Activated T-helper 1 cell treated with anti-CD3 and anti-CD28 coated beads, Interleukin-12 subunit alpha, Interleukin-12 subunit beta, Interleukin-2, Interleukin-4 antibody, amounts not matched to agents 30 ng/mL and 10 ng/mL and 1 ng/mL, durations not matched to agents 14 hours and 24 hours and 36 hours (primary cell): ENCODE measurements at regions not wholly inside any gene's neighbourhood (a gene's known extent, or its start where the extent isn't known, plus 50 kb on each side); places are given as distances from the start of the nearest gene placed in this dataset.
"Not testable (repeated sequence)": the region's sequence is repeated elsewhere in the genome, so short reads cannot be mapped to it uniquely, and the experiment has no call there.

ENCODE experiments used
- DNase-seq: peaks from one replicate; pipeline ENCODE4 v3.0.0; 2021; ENCODE audit warnings: low spot score
- H3K27ac Mint-ChIP-seq: one replicate; pipeline ENCODE4 v1.8.0; 2021; ENCODE audit warnings: mild to moderate bottlenecking, mixed read lengths
- H3K27me3 Mint-ChIP-seq: one replicate; pipeline ENCODE4 v1.8.0; 2022; ENCODE audit warnings: mild to moderate bottlenecking, moderate library complexity, mixed read lengths; ENCODE audit not compliant: insufficient read depth
- H3K36me3 Mint-ChIP-seq: one replicate; pipeline ENCODE4 v1.8.0; 2021; ENCODE audit warnings: low read depth, mixed read lengths
- H3K4me1 Mint-ChIP-seq: one replicate; pipeline ENCODE4 v1.8.0; 2021; ENCODE audit warnings: low read depth, mixed read lengths
- H3K4me3 Mint-ChIP-seq: one replicate; pipeline ENCODE4 v1.8.0; 2021; ENCODE audit warnings: mild to moderate bottlenecking, moderate library complexity, mixed read lengths
- H3K9me3 Mint-ChIP-seq: one replicate; pipeline ENCODE4 v1.8.0; 2021; ENCODE audit warnings: mixed read lengths
- intact Hi-C: fragments of 100-400 bp; cut with micrococcal nuclease; formaldehyde crosslinking; loops from one replicate; pipeline ENCODE4 v1.15.1; 2024

GRCh38 chr2:125983364-125983763 is 672.6 kb upstream of the GYPC start:
- H3K36me3 Mint-ChIP-seq: no peaks in the 10 kb centered on the region
- peaks cover 3% of the 10 kb centered on the region for H3K9me3 Mint-ChIP-seq
- H3K27me3 Mint-ChIP-seq: no peaks in the 10 kb centered on the region
- DNase-seq: no peak
- intact Hi-C loops: no loop called here
- no peak overlapping the region for H3K4me3 Mint-ChIP-seq
- no peak overlapping the region for H3K27ac Mint-ChIP-seq
- no peaks in the 10 kb centered on the region for H3K4me1 Mint-ChIP-seq

DNA sequence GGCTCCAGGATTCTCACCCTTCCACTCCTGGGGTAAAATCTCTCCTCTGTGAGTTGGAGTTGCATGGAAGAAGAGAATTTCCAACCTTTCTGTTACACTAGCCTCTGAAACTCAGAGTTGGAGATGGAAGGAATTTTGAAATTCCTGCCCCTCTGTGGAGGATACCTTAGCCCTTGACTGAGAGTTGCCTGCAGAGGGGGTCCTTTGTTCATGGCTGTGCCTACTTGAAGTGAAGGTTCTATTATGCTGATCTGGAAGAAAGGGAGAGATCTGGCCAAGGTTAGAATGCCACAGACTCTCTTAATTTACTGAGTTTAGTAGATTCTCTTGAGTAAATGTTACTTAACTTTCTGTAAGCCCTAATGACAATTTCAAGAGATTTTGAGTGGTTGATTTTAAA is 626.6 kb upstream of the GYPC start:
- no peak overlapping the region for H3K4me3 Mint-ChIP-seq
- no peak for DNase-seq

GRCh38 chr2:126038861-126039260 is 617.1 kb upstream of the GYPC start:
- Mint-ChIP-seq H3K4me1 (no peaks in the 10 kb centered on the region), H3K36me3 (no peaks in the 10 kb centered on the region), H3K4me3 (no peak overlapping the region), H3K9me3 (no peaks in the 10 kb centered on the region), H3K27me3 (no peaks in the 10 kb centered on the region), H3K27ac (no peak overlapping the region)
- no peak for DNase-seq
- intact Hi-C loops: no loop called here

More for the DNA sequence above, 626.6 kb upstream of the GYPC start:
- Mint-ChIP-seq H3K9me3 (peaks cover 4% of the 10 kb centered on the region), H3K27me3 (no peaks in the 10 kb centered on the region), H3K27ac (no peak overlapping the region), H3K4me1 (no peaks in the 10 kb centered on the region), H3K36me3 (no peaks in the 10 kb centered on the region)
- intact Hi-C loops: no loop called here

- H3K4me3 Mint-ChIP-seq: no peak overlapping the region
- intact Hi-C loops: no loop called here
- H3K4me1 Mint-ChIP-seq: no peaks in the 10 kb centered on the region
- no peaks in the 10 kb centered on the region for H3K27me3 Mint-ChIP-seq
- no peak for DNase-seq
- no peaks in the 10 kb centered on the region for H3K9me3 Mint-ChIP-seq
- no peak overlapping the region for H3K27ac Mint-ChIP-seq
- H3K36me3 Mint-ChIP-seq: no peaks in the 10 kb centered on the region
Measured at GRCh38 chr2:126041391-126042047, 614.4 kb upstream of the GYPC start.

GRCh38 chr2:126042089-126042488 is 613.9 kb upstream of the GYPC start:
- Mint-ChIP-seq H3K9me3 (no peaks in the 10 kb centered on the region), H3K27me3 (no peaks in the 10 kb centered on the region), H3K4me3 (no peak overlapping the region), H3K4me1 (no peaks in the 10 kb centered on the region), H3K27ac (no peak overlapping the region), H3K36me3 (no peaks in the 10 kb centered on the region)
- intact Hi-C loops: no loop called here
- DNase-seq: no peak

GRCh38 chr2:126048719-126049118 is 607.2 kb upstream of the GYPC start:
- H3K36me3 Mint-ChIP-seq: no peaks in the 10 kb centered on the region
- peaks cover 10% of the 10 kb centered on the region for H3K9me3 Mint-ChIP-seq
- DNase-seq: no peak
- no peak overlapping the region for H3K27ac Mint-ChIP-seq
- intact Hi-C loops: no loop called here
- H3K27me3 Mint-ChIP-seq: no peaks in the 10 kb centered on the region
- H3K4me1 Mint-ChIP-seq: no peaks in the 10 kb centered on the region
- H3K4me3 Mint-ChIP-seq: no peak overlapping the region

GRCh38 chr2:126049461-126049860 is 606.5 kb upstream of the GYPC start:
- Mint-ChIP-seq H3K27ac (no peak overlapping the region), H3K4me1 (no peaks in the 10 kb centered on the region), H3K9me3 (peaks cover 12% of the 10 kb centered on the region), H3K4me3 (no peak overlapping the region), H3K36me3 (no peaks in the 10 kb centered on the region), H3K27me3 (no peaks in the 10 kb centered on the region)
- no peak for DNase-seq
- intact Hi-C loops: no loop called here

DNA sequence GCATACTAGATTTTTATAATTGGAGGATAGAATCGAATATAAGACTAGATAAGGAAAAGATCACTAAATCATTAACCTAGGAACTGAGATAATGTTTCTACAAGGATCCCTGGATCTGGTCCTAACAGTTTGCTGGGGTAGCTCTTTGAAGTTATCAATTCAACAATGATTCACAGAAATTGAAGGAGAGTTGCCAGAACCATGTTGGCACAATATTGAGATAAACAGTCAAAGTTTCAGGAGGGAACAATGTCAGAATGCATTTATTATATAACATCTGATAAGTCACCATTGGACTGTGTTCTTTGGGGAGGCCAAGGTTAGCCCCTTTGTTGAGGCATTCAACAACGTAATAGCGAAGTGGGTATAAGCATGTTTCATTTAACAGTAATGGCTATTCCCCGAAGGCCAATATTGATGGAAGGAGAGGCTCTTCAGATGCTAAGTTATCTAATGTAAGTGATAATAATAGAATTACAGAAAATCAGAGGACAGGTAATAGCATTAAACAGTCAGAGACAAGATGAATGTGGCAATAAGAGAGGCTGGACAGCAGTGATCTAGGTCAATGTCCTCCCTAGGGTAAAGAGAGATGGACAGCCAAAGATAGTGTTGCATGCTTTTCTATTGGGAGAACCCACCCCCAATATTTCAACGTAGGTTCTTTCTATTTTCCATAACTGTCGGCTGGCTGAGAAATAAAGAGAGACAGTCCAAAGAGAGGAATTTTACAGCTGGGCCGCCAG is 604.8 kb upstream of the GYPC start:
- no peaks in the 10 kb centered on the region for H3K27me3 Mint-ChIP-seq
- no peak for DNase-seq
- H3K36me3 Mint-ChIP-seq: no peaks in the 10 kb centered on the region
- no peak overlapping the region for H3K4me3 Mint-ChIP-seq
- no peaks in the 10 kb centered on the region for H3K4me1 Mint-ChIP-seq
- no peak overlapping the region for H3K27ac Mint-ChIP-seq
- H3K9me3 Mint-ChIP-seq: peaks cover 12% of the 10 kb centered on the region
- intact Hi-C loops: no loop called here

- H3K4me3 Mint-ChIP-seq: not testable (repeated sequence)
Measured at GRCh38 chr2:126051737-126052240, 604.2 kb upstream of the GYPC start.

DNA sequence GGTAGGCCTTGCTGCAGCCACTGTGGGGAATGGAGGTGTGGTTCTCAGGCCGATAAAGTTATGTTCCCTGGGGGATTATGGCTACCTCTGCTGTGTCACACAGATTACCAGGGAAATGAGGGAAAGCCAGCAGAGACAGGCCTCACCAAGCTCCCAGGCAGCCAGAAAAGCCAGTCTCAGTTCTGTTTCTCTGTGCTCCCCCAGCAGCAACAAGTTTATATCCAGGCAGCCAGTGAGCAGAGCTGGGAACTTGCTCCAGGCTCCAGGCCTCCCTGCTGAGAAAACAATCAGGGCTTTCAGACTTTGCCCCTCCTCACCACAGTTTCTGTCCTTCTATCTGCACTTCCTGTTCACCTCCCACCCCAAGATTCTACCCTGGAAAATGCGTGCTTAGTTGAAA is 596.6 kb upstream of the GYPC start:
- H3K9me3 Mint-ChIP-seq: peaks cover 16% of the 10 kb centered on the region
- no peak overlapping the region for H3K27ac Mint-ChIP-seq
- H3K36me3 Mint-ChIP-seq: no peaks in the 10 kb centered on the region
- H3K4me1 Mint-ChIP-seq: no peaks in the 10 kb centered on the region
- DNase-seq: no peak
- intact Hi-C loops: no loop called here
- no peak overlapping the region for H3K4me3 Mint-ChIP-seq
- no peaks in the 10 kb centered on the region for H3K27me3 Mint-ChIP-seq

More at GRCh38 chr2:126051737-126052240, 604.2 kb upstream of the GYPC start:
- H3K27me3 Mint-ChIP-seq, H3K36me3 Mint-ChIP-seq, H3K4me1 Mint-ChIP-seq, DNase-seq, H3K27ac Mint-ChIP-seq, intact Hi-C loops: not testable (repeated sequence)
- peaks cover 12% of the 10 kb centered on the region for H3K9me3 Mint-ChIP-seq

- H3K27me3 Mint-ChIP-seq: no peaks in the 10 kb centered on the region
- H3K36me3 Mint-ChIP-seq: no peaks in the 10 kb centered on the region
- H3K27ac Mint-ChIP-seq: no peak overlapping the region
- no peak for DNase-seq
- no peaks in the 10 kb centered on the region for H3K4me1 Mint-ChIP-seq
- intact Hi-C loops: no loop called here
- no peak overlapping the region for H3K4me3 Mint-ChIP-seq
- H3K9me3 Mint-ChIP-seq: peaks cover 9% of the 10 kb centered on the region
Measured at GRCh38 chr2:126085011-126085795, 570.8 kb upstream of the GYPC start.

DNA sequence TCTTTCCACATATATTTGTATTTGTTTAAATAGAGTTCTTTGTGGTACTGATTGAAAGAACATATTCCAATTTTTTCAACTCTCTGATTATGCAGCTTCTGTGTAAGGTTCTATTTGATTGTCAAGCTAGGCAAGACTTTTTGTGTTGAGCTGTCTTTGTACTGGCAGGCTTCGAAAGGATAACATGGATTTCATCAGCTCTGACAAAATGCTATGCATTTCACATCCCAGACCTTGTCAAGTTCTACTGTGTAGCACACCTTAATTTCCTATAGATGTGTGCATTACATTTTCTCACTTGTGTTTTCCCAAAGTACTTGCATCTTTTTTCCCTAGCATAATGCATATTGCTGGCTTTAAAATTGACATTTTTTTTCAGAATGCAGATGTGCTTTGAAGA is 555.0 kb upstream of the GYPC start:
- Mint-ChIP-seq H3K4me1 (no peaks in the 10 kb centered on the region), H3K9me3 (no peaks in the 10 kb centered on the region), H3K36me3 (no peaks in the 10 kb centered on the region), H3K27ac (no peak overlapping the region), H3K4me3 (no peak overlapping the region), H3K27me3 (no peaks in the 10 kb centered on the region)
- intact Hi-C loops: no loop called here
- DNase-seq: no peak

DNA sequence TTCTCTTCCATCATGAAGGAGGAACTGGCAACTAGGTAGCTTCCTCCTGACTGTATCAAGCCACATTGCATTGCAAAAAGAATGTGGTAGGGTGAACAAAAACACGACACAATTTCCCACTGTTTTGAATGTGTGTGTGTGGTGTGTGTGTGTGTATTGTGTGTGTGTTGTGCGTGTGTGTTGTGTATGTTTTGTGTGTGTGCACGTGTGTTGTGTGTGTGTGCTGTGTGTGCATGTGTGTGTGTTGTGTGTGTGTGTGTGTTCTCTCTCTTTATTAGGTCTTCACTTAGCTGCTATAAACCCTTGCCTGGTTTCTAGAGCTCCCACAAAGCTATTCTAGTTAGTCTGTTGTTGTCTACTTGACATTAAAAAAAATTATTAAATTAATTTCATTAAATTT is 550.0 kb upstream of the GYPC start:
- no peak for DNase-seq
- Mint-ChIP-seq H3K9me3 (no peaks in the 10 kb centered on the region), H3K27me3 (no peaks in the 10 kb centered on the region), H3K27ac (no peak overlapping the region), H3K4me3 (no peak overlapping the region), H3K36me3 (no peaks in the 10 kb centered on the region), H3K4me1 (no peaks in the 10 kb centered on the region)
- intact Hi-C loops: no loop called here
